ENCODE measurements at regions not wholly inside any gene's neighbourhood (a gene's known extent, or its start where the extent isn't known, plus 50 kb on each side); places are given as distances from the start of the nearest gene placed in this dataset.

DNA sequence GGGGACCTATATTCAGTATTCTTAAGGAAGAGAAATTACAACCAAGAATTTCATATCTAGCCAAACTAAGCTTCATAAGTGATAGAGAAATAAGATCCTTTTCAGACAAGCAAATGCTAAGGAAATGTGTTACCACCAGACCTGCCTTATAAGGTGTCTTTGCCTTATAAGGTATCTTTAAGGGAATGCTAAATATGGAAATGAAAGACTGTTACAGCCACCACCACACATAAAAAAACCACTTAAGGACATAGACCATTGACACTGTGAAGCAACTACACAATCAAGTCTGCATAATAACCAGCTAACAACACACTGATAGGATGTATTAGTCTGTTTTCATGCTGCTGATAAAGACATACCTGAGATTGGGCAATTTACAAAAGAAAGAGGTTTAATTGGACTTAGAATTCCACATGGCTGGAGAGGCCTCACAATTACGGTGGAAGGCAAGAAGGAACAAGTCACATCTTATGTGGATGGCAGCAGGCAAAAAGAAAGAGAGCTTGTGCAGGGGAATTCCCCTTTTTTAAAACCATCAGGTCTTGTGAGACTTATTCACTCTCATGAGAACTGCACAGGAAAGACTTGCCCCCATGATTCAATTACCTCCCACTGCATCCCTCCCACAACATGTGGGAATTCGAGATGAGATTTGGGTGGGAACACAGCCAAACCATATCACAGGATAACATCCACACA lies 119.2 kb upstream of the LAMA2 start:
- TF ChIP-seq, protein P1, sequence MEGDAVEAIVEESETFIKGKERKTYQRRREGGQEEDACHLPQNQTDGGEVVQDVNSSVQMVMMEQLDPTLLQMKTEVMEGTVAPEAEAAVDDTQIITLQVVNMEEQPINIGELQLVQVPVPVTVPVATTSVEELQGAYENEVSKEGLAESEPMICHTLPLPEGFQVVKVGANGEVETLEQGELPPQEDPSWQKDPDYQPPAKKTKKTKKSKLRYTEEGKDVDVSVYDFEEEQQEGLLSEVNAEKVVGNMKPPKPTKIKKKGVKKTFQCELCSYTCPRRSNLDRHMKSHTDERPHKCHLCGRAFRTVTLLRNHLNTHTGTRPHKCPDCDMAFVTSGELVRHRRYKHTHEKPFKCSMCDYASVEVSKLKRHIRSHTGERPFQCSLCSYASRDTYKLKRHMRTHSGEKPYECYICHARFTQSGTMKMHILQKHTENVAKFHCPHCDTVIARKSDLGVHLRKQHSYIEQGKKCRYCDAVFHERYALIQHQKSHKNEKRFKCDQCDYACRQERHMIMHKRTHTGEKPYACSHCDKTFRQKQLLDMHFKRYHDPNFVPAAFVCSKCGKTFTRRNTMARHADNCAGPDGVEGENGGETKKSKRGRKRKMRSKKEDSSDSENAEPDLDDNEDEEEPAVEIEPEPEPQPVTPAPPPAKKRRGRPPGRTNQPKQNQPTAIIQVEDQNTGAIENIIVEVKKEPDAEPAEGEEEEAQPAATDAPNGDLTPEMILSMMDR (conservative IDR thresholded peaks at IDR 0.05; ENCODE audit: low read depth, low read length): no peak
- TF ChIP-seq EZH2 (IDR thresholded peaks at IDR 0.05; ENCODE audit: borderline replicate concordance, low read depth, low read length, poor library complexity, severe bottlenecking): no peak

Measured in A673 (cell line).